Mammary epithelial cell (primary cell): ENCODE measurements at regions not wholly inside any gene's neighbourhood (a gene's known extent, or its start where the extent isn't known, plus 50 kb on each side); places are given as distances from the start of the nearest gene placed in this dataset.

Source experiments
- CTCF ChIP-seq, 2 donors: IDR thresholded peaks in 1 of 2; conservative IDR thresholded peaks in 1 of 2; 2 replicates each; pipeline ENCODE4 v1.5.1; 2011 to 2012; ENCODE audit warnings: inconsistent platforms in 2 of 2, low read length in 2 of 2, mild to moderate bottlenecking in 2 of 2, control low read depth in 1 of 2, low read depth in 1 of 2; ENCODE audit not compliant: insufficient read depth in 1 of 2; ENCODE audit errors: extremely low read depth in 1 of 2
- EZH2 ChIP-seq: IDR thresholded peaks from 2 replicates; pipeline ENCODE4 v1.6.1; 2012; ENCODE audit warnings: low read length, inconsistent platforms, borderline replicate concordance

- TF ChIP-seq CTCF (conservative IDR thresholded peaks at IDR 0.05 in 1 of 2, IDR thresholded peaks at IDR 0.05 in 1 of 2; ENCODE audit: extremely low read depth in 1 of 2, insufficient read depth in 1 of 2, low read depth in 1 of 2, low read length in 2 of 2) (no peak), EZH2 (no peak)
These were observed 146.8 kb downstream of the TFAP2B start for GRCh38 chr6:50965495-50965894.
